Left lung (tissue), 4 donors: ENCODE measurements at regions not wholly inside any gene's neighbourhood (a gene's known extent, or its start where the extent isn't known, plus 50 kb on each side); places are given as distances from the start of the nearest gene placed in this dataset.
A peak's percentile ranks its signal among the peaks of the same experiment; 100 is the strongest.

Source experiments
- ATAC-seq: fragments of 200-7000 bp; cut with Tn5 transposase; one replicate; pipeline ENCODE4 v1.9.1; 2020; ENCODE audit warnings: moderate library complexity
- DNase-seq, 4 donors: peaks; one replicate each; pipeline ENCODE4 v3.0.0-alpha.2; 2013 to 2020
- H3K27ac ChIP-seq, 2 donors: fragments of 200-600 bp; sonication (generic) in 1 of 2; one replicate each; pipeline versions ENCODE4 v1.5.0 to v1.8.0; 2020 to 2021
- H3K27me3 ChIP-seq, 2 donors: fragments of 200-600 bp; sonication (generic) in 1 of 2; one replicate each; pipeline versions ENCODE4 v1.5.0 to v1.8.0; 2020 to 2021
- H3K36me3 ChIP-seq, 2 donors: fragments of 200-600 bp; sonication (generic) in 1 of 2; one replicate each; pipeline versions ENCODE4 v1.5.0 to v1.8.0; 2020 to 2021
- H3K4me1 ChIP-seq, 2 donors: fragments of 200-600 bp; one replicate each; pipeline ENCODE4 v1.8.0; 2021
- H3K4me3 ChIP-seq, 2 donors: fragments of 200-600 bp; sonication (generic) in 1 of 2; one replicate each; pipeline versions ENCODE4 v1.5.0 to v1.8.0; 2020 to 2021; ENCODE audit warnings: mild to moderate bottlenecking in 1 of 2
- H3K9me3 ChIP-seq, 2 donors: fragments of 200-600 bp; sonication (generic) in 1 of 2; one replicate each; pipeline versions ENCODE4 v1.5.0 to v1.8.0; 2020 to 2021
- intact Hi-C, 2 donors: fragments of 100-400 bp; cut with DNase I; formaldehyde crosslinking; loops; one replicate each; pipeline versions ENCODE4 v1.11.2 to v1.14.2; 2022
- TF ChIP-seq, protein P1 (sequence below), 2 donors: fragments of 200-600 bp; sonication (generic) in 1 of 2; IDR thresholded peaks; one replicate each; pipeline versions ENCODE4 v1.5.0 to v1.8.0; 2021; ENCODE audit warnings: antibody characterized with exemption in 2 of 2
- donor health status: DM: no; HTN: yes; CAD: no.
- donor health status: DM: no; HTN: no; CAD: no.

DNA sequence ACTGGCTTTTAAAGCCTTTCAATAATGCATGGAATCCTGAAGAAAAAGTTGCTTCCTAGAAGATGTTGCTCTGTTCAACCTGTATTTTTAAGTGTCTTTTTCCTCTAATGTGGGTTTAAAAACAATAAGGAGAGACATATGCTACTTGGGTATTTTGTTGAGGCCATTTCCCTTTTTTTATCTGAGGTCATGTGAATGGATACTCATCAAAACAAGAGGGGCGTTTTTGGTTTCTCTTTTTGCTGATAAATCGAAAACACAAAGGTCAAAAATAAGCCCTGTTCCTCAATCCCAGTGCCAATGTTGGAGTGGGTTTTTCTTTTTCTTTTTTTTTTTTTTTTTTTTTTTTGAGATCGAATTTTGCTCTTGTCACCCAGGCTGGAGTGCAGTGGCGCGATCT, 468.0 kb upstream of the RBFOX1 start:
- no peak overlapping the region for H3K4me3 ChIP-seq
- intact Hi-C loops = no loop called here
- no peaks in the 10 kb centered on the region for H3K9me3 ChIP-seq
- no peaks in the 10 kb centered on the region for H3K4me1 ChIP-seq
- DNase-seq (no peak), ATAC-seq (no peak)
- H3K27me3 ChIP-seq = no peaks in the 10 kb centered on the region
- H3K36me3 ChIP-seq = no peaks in the 10 kb centered on the region
- H3K27ac ChIP-seq = no peak overlapping the region
- TF ChIP-seq, protein P1, sequence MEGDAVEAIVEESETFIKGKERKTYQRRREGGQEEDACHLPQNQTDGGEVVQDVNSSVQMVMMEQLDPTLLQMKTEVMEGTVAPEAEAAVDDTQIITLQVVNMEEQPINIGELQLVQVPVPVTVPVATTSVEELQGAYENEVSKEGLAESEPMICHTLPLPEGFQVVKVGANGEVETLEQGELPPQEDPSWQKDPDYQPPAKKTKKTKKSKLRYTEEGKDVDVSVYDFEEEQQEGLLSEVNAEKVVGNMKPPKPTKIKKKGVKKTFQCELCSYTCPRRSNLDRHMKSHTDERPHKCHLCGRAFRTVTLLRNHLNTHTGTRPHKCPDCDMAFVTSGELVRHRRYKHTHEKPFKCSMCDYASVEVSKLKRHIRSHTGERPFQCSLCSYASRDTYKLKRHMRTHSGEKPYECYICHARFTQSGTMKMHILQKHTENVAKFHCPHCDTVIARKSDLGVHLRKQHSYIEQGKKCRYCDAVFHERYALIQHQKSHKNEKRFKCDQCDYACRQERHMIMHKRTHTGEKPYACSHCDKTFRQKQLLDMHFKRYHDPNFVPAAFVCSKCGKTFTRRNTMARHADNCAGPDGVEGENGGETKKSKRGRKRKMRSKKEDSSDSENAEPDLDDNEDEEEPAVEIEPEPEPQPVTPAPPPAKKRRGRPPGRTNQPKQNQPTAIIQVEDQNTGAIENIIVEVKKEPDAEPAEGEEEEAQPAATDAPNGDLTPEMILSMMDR (IDR thresholded peaks at IDR 0.05) = no peak

DNA sequence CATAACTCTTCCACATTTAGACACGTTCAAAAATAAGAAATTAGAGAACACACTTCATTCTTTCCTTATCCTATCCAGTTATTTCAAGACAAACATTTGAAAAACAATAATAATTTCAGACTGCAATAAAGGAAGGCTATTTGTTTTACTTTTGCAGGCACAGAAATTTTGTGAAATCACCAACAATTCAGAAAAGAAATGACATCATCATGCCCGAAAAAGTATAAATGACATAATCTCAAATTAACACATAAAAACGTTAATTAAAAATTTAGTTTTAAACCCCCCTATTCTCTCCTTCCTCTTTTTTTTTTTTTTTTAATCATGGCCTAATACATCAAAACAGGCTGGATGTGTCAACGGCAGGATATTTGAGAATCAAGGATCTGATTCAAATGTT, 468.4 kb upstream of the RBFOX1 start:
- Histone ChIP-seq H3K36me3 (no peaks in the 10 kb centered on the region), H3K9me3 (no peaks in the 10 kb centered on the region), H3K4me1 (no peaks in the 10 kb centered on the region), H3K27ac (no peak overlapping the region), H3K4me3 (no peak overlapping the region), H3K27me3 (no peaks in the 10 kb centered on the region)
- TF ChIP-seq, protein P1 (IDR thresholded peaks at IDR 0.05) = no peak
- DNase-seq (no peak), ATAC-seq (no peak)
- intact Hi-C loops = no loop called here

DNA sequence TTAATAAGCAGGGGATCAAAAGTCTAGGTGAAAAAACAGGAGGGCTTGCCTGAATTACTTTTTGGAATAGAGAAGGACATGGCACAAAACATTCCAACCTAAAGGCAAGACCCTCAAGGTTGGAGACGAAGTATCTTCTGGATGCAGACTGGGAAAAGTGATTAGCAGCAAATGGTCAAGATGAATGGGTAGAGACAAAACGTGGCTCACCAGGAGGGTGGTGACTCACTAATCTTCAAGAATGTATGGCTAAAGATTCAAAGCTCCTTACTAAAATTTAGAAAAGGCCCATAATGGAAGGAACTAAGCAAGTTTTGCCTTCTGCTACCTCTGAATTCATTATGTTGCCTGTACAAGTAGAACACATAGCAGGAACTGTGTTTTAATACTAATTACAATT, 469.5 kb upstream of the RBFOX1 start:
- Histone ChIP-seq H3K27ac (no peak overlapping the region), H3K9me3 (no peaks in the 10 kb centered on the region), H3K4me1 (no peaks in the 10 kb centered on the region), H3K4me3 (no peak overlapping the region), H3K36me3 (no peaks in the 10 kb centered on the region), H3K27me3 (no peaks in the 10 kb centered on the region)
- ATAC-seq (no peak), DNase-seq (no peak)
- intact Hi-C loops = no loop called here
- TF ChIP-seq, protein P1 (IDR thresholded peaks at IDR 0.05) = no peak

DNA sequence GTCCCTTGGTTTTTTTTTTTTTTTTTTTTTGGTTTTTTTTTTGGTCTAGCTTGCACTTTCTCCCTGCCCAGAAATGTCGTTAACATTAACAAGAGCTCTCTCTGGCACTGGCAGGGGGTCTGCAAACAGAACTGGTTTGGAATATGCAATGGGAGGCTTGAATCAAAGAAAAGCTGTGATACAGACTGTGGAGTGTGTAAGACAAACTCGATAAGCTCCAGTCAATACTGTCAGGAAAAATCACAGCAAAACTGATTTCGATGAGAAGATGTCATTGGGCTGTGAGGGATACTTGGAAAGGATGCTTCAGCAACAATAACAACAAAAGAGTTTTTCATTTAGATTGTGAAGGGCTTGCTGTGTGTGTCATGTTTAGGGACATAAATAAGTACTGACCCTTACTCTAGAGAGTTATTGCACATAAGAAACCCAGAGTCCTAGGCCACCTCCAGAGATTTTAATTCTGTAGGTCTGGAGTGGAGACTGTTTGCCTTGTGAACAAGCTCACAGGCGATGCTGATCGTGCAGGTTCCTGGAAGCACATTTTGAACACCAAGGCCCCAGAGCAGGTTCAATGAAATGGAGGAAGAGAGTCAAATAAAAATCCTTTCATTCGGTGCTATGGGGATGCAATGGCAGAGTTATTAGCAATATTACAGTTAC, 470.7 kb upstream of the RBFOX1 start:
- H3K9me3 ChIP-seq = no peaks in the 10 kb centered on the region
- ATAC-seq = no peak
- intact Hi-C loops = no loop called here
- no peak overlapping the region for H3K4me3 ChIP-seq
- no peaks in the 10 kb centered on the region for H3K27me3 ChIP-seq
- no peaks in the 10 kb centered on the region for H3K36me3 ChIP-seq
- H3K4me1 ChIP-seq = no peaks in the 10 kb centered on the region
- H3K27ac ChIP-seq = no peak overlapping the region
- DNase-seq = no peak
- TF ChIP-seq, protein P1 (IDR thresholded peaks at IDR 0.05) = no peak

DNA sequence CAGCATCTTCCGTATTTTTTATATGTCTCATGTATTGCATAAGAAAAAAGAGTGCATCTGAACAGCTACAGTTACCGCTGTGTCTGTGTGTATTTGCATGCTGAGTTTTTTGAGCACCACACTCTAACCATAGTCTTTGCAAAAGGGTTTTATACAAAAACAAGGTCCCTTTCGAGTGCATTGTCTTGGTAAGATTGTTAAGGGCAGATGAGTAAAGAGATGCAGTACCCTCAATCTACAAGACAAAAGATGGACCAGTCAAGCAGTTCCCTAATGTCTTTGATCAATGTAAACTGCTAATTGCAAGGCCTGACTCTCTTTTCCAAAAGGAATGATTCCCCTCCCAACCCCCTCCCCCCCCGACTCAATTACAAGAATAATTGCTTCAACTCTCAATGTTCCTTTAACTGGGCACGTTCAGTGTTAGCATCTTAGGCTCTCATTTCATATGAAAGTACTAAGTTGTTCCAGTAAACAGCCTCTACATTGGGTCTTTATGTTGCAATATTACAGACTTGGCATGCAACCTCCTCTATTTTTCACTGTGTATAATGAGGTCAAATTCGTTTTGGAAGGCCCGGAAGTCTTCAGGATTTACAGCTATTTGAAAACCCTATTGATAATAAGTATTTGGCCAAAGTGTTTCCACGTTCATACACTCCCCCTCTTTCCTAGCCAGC, 471.4 kb upstream of the RBFOX1 start:
- ATAC-seq (no peak), DNase-seq (peak in 1 of 4 donors; percentile 27)
- no peaks in the 10 kb centered on the region for H3K27me3 ChIP-seq
- no peak overlapping the region for H3K4me3 ChIP-seq
- TF ChIP-seq, protein P1 (IDR thresholded peaks at IDR 0.05) = no peak
- H3K9me3 ChIP-seq = no peaks in the 10 kb centered on the region
- no peak overlapping the region for H3K27ac ChIP-seq
- intact Hi-C loops = no loop called here
- no peaks in the 10 kb centered on the region for H3K4me1 ChIP-seq
- H3K36me3 ChIP-seq = no peaks in the 10 kb centered on the region
